Stimulated activated CD8-positive, alpha-beta memory T cell treated with anti-CD3 and anti-CD28 coated beads, Interleukin-15, amount 100 ng/mL, for 48 hours (primary cell): ENCODE measurements at regions not wholly inside any gene's neighbourhood (a gene's known extent, or its start where the extent isn't known, plus 50 kb on each side); places are given as distances from the start of the nearest gene placed in this dataset.
"Not testable (repeated sequence)": the region's sequence is repeated elsewhere in the genome, so short reads cannot be mapped to it uniquely, and the experiment has no call there.

ENCODE experiments used
- DNase-seq, 2 donors: peaks; one replicate each; pipeline ENCODE4 v3.0.0-alpha.2; 2020; ENCODE audit warnings: low read depth in 2 of 2

DNA sequence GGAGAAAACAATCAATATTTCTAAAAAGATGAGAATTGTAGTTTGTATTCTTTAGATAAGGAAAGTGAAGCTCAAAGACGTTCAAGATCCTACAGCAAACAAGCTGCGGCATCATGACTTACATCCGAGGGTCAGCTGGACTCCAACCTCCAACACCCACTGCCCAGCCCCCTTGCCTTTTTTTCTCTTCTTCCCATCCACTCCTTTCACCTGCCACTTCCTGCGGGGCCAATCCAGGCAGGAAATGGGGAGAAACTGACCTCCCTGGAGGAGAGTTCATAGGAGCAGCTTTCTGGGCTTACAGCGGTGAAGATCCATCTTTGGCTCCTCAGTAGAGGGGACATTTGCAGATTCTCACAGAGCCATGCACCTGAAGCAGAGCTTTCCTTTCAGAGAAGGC lies 361.5 kb downstream of the PTPRU start:
- DNase-seq = no peak

DNA sequence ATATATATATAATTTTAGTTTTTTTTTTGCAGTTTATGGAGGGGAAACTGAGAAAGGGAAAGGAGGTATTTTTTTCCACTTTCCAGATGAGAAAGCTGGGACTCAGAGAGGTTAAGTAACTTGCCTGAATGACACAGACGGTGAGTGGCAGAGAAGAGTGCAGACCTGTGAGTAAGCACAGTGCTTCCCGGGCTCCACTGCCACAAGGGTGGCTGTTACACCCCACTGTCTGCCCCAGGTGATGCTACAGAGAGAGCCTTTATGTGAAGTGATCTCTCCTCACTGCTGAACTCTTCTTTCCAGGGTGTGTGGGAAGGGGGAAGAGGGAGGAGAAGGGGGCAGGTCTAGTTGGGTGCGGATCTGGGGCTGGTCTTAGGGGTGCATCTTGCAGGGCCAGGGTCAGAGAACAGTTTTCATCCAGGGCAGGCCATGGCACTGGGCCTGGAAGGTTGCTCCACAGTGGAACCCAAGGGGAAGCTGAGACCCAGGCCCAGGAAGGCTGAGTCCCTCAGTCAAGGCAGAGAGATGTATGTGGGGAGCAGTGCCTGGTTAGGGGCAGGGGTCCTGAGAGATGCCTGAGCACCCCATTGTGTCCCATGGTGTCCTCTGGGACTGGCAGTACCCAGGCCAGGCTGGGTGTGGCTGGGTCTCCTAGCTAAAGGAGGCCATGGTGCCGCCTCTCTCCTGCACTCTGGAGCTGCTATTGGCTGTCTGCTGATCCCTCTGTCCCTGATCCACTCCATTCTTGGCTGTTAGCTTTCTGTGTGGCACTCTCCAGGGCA lies 357.5 kb downstream of the PTPRU start:
- DNase-seq = no peak

- DNase-seq = no peak
These were observed 356.4 kb downstream of the PTPRU start for GRCh38 chr1:29592731-29593130.

DNA sequence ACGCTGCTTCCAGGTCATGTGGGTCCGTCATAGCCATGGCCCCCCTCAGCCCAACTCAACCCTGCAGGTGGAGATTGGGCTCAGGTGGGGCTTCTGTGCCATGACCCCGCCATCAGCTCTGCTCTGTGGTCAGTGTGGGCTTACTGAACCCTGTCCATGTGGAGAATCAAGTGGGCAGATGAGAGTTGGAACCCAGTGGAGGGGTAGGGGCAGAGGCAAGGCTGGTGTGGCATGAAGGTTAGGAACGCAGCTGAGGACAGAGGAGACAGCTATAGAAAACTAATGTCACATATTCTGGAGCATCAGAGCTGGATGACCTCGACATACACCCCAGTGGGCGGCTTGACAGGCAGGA lies 355.9 kb downstream of the PTPRU start:
- DNase-seq = no peak

GRCh38 chr1:29591601-29592260 lies 355.4 kb downstream of the PTPRU start:
- no peak for DNase-seq

DNA sequence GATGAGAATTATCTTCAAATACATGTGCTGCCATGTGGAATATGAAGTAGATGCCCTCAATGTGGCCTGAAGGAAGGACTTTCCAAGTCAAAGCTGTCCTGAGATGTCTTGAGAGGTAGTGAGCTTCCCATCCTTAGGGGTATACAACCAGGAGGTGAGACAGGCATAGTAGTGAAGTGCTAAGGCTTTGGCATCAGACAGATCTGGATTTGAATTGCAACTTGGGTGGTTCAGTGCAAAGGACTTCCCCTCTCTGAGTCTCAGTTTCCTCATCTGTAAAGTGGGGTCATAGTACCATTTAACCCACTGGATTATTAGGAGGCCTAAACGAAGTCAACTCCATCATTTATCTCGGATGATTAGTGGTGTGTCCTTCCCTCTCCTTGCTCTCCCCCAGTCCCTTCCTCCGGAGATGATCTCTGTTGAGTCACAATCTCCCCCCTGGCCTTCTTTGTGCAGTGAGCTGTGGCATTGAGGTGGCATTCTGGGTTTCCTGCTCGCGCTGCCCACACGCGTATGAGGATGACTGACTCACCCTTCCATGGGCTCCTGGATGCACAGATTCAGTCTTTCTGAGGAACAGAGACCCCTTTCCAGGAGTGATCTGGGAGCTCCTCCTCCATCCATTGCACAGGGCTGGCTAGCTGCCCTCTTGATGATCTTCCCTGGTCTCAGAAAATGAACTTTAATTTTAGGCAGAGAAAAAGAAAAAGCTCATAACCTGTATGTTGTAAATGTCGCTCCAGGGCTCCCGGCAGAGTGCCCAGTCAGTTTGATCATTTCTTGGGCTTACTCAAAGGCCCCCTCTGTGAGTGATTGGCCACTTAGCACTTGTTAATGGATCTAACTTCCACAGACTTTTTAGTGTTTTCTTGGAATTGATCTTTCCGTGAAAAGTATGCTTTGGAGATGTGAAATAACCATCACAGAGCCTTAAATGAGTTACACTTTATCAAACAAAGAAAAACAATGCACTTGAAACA lies 354.6 kb downstream of the PTPRU start:
- no peak for DNase-seq

DNA sequence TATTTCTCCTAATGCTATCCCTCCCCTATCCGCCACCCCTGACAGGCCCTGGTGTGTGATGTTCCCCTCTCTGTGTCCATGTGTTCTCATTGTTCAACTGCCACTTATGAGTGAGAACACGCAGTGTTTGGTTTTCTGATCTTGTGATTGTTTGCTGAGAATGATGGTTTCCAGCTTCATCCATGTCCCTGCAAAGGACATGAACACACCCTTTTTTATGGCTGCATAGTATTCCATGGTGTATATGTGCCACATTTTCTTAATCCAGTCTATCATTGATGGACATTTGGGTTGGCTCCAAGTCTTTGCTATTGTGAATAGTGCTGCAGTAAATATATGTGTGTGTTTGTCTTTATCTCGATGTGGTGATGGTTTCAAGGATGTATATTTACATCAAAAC lies 353.4 kb downstream of the PTPRU start:
- not testable (repeated sequence) for DNase-seq

GRCh38 chr1:29586991-29587745 lies 350.8 kb downstream of the PTPRU start:
- no peak for DNase-seq

DNA sequence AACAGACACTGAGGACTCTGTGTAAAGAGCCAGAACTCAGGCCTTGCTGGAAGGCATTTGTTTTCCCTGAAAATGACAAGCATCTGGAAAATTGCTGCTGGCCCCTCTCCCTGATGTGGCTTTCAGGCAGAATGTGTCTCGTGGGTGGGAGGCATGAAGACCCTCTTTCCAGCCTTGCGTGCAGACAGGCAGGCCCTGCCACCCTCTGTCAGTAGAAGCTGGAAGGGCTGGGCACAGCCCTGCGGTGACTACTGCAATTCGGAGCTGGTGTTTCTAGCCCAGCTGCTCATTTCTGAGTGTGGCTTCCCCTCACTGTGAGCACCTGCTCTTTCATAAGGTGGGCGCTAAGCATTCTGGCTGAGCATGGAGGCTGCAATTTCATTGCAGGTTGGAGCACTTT lies 349.9 kb downstream of the PTPRU start:
- no peak for DNase-seq

GRCh38 chr1:29585656-29586055 lies 349.3 kb downstream of the PTPRU start:
- DNase-seq = no peak

GRCh38 chr1:29585201-29585600 lies 348.9 kb downstream of the PTPRU start:
- DNase-seq = no peak

DNA sequence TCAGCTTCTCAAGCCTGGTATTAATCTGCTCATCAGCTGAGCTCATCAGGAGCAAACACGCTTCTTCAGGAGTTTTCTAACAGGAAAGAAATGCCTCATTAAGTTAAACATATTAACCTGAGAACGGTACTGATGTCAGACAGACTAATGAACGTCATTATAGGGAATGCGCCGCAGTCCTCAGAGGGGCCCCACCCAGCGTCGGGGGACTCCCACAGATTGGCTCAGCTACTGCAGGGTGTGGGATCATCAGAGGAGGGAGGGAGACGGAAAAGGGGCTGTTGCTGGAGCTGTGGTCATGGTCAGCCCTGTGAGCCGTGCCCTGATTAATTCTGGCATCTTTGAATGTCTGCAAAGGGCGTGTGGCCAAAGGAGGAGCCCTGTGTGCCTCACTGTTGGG lies 348.5 kb downstream of the PTPRU start:
- no peak for DNase-seq

- no peak for DNase-seq
These were observed 348.0 kb downstream of the PTPRU start for GRCh38 chr1:29584362-29584761.

GRCh38 chr1:29583727-29584126 lies 347.4 kb downstream of the PTPRU start:
- no peak for DNase-seq

GRCh38 chr1:29581256-29581655 lies 344.9 kb downstream of the PTPRU start:
- no peak for DNase-seq

DNA sequence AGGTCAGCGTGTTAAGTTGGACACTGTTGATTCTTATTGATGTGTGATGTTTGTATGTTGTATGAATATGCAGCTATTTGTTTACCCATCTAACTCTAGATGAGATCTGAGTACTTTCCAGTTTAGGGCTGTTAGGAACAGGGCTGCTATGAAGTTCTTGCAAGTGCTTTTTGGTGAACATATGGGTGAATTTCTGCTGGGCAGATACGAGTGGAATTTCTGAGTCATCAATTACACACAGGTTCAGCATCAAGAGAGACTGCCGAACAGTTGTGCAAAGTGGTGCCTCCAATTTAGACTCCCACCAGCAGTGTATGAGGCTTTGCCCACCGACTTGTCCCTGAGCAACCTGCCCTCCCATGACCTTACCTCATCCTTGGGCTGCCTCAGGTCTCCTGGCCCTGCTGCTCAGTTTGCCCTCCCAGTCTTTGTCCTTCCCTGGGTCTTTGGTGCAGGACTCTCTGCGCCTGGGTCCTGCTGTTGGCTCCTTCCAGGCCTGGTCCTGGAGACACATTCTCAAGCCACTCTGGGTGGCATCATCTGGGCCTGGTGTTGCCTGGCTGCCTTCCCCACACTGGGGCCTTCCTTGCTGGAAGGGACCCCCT lies 343.6 kb downstream of the PTPRU start:
- no peak for DNase-seq

DNA sequence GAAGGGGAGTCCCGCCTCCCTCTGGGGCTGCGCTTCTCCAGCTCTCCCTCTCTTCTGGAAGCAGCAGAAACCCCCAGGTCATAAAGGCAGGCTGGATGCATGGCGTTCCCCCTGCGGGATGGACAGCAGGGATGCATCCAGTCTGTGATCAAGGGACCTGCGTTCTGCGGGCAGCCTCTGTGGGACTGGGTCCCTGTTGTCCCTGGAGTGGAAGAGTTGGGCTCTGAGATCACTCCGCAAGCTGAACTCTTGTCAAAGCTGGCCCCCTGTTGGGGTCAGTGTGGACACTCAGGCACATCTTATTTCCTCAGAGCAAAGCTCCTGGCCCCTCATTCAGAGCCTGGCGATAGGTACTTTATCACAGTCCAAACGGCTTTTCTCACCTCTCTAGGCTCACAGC lies 341.2 kb downstream of the PTPRU start:
- DNase-seq = no peak

- DNase-seq = no peak
These were observed 340.2 kb downstream of the PTPRU start for GRCh38 chr1:29576510-29576909.

GRCh38 chr1:29575826-29576225 lies 339.5 kb downstream of the PTPRU start:
- DNase-seq = no peak

DNA sequence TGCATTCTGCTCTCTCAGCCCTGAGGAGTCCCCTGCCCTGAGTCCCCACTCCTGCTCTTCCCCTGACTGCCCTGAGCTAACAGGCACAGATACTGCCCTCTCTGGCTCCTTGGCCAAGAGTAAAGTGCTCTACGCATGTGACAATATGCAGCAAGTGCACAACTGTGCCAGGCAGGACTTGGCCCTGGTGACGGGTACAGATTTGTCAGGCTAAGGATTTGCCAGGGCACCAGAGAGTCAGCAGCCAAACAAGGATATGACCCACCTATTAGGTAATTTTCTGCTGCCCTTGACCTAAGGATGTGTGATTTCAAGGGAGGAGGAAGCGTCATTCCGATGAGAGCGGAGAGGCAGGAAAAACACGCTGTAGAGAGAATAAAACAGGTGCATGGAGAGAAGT lies 339.0 kb downstream of the PTPRU start:
- DNase-seq = no peak

DNA sequence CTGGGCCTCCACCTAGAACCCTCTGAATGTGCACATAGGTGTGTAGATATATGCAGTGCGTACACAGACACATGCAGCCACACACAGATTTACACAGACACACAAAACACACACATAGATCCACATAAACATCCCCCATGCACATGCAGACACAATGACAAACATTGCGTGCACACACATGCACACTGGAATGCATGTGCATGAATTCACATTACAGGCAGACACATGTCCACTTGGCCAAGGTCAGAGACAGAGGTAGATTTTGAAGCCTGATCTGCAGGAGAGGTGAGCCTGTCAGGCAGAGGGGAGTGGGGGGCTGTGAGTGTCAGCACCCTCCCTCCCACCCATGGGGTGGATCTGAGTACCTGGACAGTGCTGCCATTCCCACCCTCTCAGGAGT lies 338.5 kb downstream of the PTPRU start:
- no peak for DNase-seq
